ENCODE measurements at regions not wholly inside any gene's neighbourhood (a gene's known extent, or its start where the extent isn't known, plus 50 kb on each side); places are given as distances from the start of the nearest gene placed in this dataset.
A peak's percentile ranks its signal among the peaks of the same experiment; 100 is the strongest.

DNA sequence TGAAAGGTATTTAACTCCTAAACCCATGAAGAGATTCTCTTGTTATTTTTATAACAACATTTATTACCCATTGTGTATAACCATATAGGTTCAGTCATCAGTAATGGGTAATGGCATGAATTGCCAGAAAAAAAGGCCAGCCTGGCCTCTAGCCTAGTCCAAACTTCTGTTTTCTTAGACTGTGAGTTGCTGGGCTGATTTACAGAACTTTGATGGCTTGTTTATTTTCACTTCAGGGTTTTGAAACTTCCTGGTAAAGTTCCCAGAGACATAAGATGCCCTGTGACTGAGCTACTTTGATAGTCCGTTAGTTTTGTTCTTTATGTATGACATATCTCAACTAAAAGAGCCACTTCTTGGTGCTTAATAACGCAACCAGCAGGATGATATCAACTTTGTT, 164.8 kb downstream of the METTL4 start:
- Histone ChIP-seq H3K4me3 (ENCODE audit: low read depth, low read length) (no peak overlapping the region), H3K27me3 (ENCODE audit: control insufficient read depth, insufficient read depth, low read length) (no peaks in the 10 kb centered on the region), H3K36me3 (ENCODE audit: control insufficient read depth, insufficient read depth, low read length) (no peaks in the 10 kb centered on the region)
- CTCF ChIA-PET = no interaction called here
- DNase-seq (ENCODE audit: low read depth) = peak; percentile 24
- TF ChIP-seq, protein P1, sequence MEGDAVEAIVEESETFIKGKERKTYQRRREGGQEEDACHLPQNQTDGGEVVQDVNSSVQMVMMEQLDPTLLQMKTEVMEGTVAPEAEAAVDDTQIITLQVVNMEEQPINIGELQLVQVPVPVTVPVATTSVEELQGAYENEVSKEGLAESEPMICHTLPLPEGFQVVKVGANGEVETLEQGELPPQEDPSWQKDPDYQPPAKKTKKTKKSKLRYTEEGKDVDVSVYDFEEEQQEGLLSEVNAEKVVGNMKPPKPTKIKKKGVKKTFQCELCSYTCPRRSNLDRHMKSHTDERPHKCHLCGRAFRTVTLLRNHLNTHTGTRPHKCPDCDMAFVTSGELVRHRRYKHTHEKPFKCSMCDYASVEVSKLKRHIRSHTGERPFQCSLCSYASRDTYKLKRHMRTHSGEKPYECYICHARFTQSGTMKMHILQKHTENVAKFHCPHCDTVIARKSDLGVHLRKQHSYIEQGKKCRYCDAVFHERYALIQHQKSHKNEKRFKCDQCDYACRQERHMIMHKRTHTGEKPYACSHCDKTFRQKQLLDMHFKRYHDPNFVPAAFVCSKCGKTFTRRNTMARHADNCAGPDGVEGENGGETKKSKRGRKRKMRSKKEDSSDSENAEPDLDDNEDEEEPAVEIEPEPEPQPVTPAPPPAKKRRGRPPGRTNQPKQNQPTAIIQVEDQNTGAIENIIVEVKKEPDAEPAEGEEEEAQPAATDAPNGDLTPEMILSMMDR (IDR thresholded peaks at IDR 0.05; ENCODE audit: insufficient read depth, low read depth, low read length) = no peak
- POLR2A ChIA-PET = no interaction called here

DNA sequence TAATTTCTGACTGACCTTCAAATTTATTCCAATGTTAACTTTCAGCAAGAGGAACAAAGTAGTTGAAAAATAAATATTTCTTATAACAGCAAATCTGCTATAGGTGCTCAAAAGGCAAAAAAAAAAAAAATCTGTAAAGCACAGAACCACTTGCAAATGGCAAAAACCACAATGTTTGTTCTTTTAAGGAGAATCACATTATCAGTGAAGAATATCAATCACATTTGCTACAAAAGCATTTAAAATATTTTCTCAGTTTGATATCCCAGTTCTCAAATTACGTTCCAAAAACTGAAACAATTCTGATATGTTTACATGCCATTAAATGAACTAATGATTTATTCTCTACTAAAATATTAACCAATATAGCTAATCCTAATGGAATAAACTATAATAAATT, 163.3 kb downstream of the METTL4 start:
- H3K27me3 ChIP-seq (ENCODE audit: control insufficient read depth, insufficient read depth, low read length) = no peaks in the 10 kb centered on the region
- CTCF ChIA-PET = interaction anchor here (0.6 kb wide), 1 partner anchor 16 kb away, joined by 3 read pairs; no protein-coding TSS in a partner anchor
- POLR2A ChIA-PET = no interaction called here
- TF ChIP-seq, protein P1 (IDR thresholded peaks at IDR 0.05; ENCODE audit: insufficient read depth, low read depth, low read length) = no peak
- H3K36me3 ChIP-seq (ENCODE audit: control insufficient read depth, insufficient read depth, low read length) = no peaks in the 10 kb centered on the region
- H3K4me3 ChIP-seq (ENCODE audit: low read depth, low read length) = no peak overlapping the region
- DNase-seq (ENCODE audit: low read depth) = no peak

DNA sequence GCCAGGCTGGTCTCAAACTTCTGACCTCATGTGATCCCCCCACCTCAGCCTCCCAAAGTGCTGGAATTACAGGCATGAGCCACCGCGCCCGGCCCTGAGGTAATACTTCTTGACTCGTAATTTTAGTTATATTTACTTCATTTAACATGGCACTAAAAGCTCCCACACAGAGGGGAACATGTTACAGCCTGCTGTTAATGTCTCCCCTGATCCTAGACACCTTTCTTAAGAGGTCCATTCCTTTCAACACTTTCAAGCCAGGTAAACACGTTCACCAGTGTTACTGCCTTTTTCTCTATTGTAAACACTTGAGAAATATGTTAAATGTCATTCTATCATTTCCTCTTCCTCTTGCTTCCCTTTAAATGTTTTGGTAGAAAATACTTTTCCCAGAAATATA, 161.4 kb downstream of the METTL4 start:
- ChIA-PET POLR2A (no interaction called here), CTCF (no interaction called here)
- DNase-seq (ENCODE audit: low read depth) = no peak
- Histone ChIP-seq H3K27me3 (ENCODE audit: control insufficient read depth, insufficient read depth, low read length) (no peaks in the 10 kb centered on the region), H3K4me3 (ENCODE audit: low read depth, low read length) (no peak overlapping the region), H3K36me3 (ENCODE audit: control insufficient read depth, insufficient read depth, low read length) (no peaks in the 10 kb centered on the region)
- TF ChIP-seq, protein P1 (IDR thresholded peaks at IDR 0.05; ENCODE audit: insufficient read depth, low read depth, low read length) = no peak

DNA sequence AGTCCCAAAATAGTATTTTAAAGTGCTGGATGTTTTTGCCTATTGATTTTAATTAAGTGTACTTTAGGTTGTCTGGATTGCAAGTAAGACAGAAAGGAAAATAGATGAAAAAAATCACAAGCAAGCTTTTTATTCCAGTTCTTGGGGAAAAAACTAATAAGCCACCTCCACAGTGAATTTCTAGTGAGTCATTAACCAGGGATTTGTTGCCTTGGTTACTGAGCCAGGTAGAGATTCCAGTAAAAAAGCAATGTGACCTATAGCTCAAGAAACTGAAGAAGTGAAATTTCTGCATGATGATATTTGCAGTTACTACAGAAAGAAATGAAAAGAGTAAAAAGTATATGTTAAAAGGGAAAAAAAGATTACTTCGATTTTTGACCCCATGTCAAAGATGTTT, 160.6 kb downstream of the METTL4 start:
- no peak for DNase-seq (ENCODE audit: low read depth)
- ChIA-PET POLR2A (no interaction called here), CTCF (no interaction called here)
- no peak overlapping the region for H3K4me3 ChIP-seq (ENCODE audit: low read depth, low read length)
- no peaks in the 10 kb centered on the region for H3K36me3 ChIP-seq (ENCODE audit: control insufficient read depth, insufficient read depth, low read length)
- H3K27me3 ChIP-seq (ENCODE audit: control insufficient read depth, insufficient read depth, low read length) = no peaks in the 10 kb centered on the region
- TF ChIP-seq, protein P1 (IDR thresholded peaks at IDR 0.05; ENCODE audit: insufficient read depth, low read depth, low read length) = no peak

DNA sequence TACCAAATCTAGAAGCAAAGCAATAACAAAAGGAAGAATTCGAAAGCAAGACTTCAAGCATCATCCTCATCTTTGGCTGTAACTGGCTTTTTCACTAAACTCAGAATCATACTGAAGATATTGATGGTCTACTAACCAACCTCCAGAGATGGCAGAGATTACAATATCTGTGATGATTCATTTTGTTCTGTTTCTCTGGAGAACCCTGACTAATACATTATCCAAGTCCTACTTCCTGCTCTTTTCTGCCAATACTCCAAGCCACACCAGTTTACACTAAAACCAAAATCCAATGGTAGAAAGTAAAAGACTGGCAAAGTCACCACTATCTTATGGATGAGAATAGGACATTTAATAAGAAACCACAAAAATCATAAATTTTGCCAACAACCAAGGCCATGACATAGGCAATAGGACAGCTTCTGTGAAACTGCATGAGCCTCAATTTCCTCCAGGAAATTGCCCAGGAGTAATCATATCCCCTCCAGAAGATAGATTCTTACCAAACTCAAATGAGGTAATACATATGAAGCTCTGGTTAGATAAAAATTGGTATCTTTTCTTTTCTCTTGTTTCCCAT, 159.8 kb downstream of the METTL4 start:
- POLR2A ChIA-PET = no interaction called here
- peak; percentile 28 for DNase-seq (ENCODE audit: low read depth)
- CTCF ChIA-PET = no interaction called here

More for the DNA sequence above, 159.8 kb downstream of the METTL4 start:
- no peak overlapping the region for H3K4me3 ChIP-seq (ENCODE audit: low read depth, low read length)
- no peaks in the 10 kb centered on the region for H3K27me3 ChIP-seq (ENCODE audit: control insufficient read depth, insufficient read depth, low read length)
- TF ChIP-seq, protein P1 (IDR thresholded peaks at IDR 0.05; ENCODE audit: insufficient read depth, low read depth, low read length) = no peak
- H3K36me3 ChIP-seq (ENCODE audit: control insufficient read depth, insufficient read depth, low read length) = no peaks in the 10 kb centered on the region

Measured in BJ (cell line).